Germinal center (tissue), 1 donor: ENCODE measurements at regions not wholly inside any gene's neighbourhood (a gene's known extent, or its start where the extent isn't known, plus 50 kb on each side); places are given as distances from the start of the nearest gene placed in this dataset.

Source experiments
- DNase-seq: peaks from one replicate; pipeline ENCODE4 v3.0.0; 2012; ENCODE audit warnings: mixed read lengths, low spot score

GRCh38 chr1:29642519-29642918 is 406.2 kb downstream of the PTPRU start:
- no peak for DNase-seq

GRCh38 chr1:29641921-29642320 is 405.6 kb downstream of the PTPRU start:
- DNase-seq: no peak

- DNase-seq: no peak
These were observed 404.1 kb downstream of the PTPRU start for GRCh38 chr1:29640428-29640785.

GRCh38 chr1:29639741-29640427 is 403.6 kb downstream of the PTPRU start:
- no peak for DNase-seq

GRCh38 chr1:29639156-29639736 is 402.9 kb downstream of the PTPRU start:
- no peak for DNase-seq

- DNase-seq: no peak
These were observed 402.0 kb downstream of the PTPRU start for GRCh38 chr1:29638281-29638680.

GRCh38 chr1:29636936-29637335 is 400.6 kb downstream of the PTPRU start:
- DNase-seq: no peak

GRCh38 chr1:29635501-29636263 is 399.4 kb downstream of the PTPRU start:
- no peak for DNase-seq

GRCh38 chr1:29634746-29635335 is 398.5 kb downstream of the PTPRU start:
- no peak for DNase-seq

- no peak for DNase-seq
These were observed 398.0 kb downstream of the PTPRU start for GRCh38 chr1:29634324-29634723.

- no peak for DNase-seq
These were observed 397.4 kb downstream of the PTPRU start for GRCh38 chr1:29633771-29634170.

GRCh38 chr1:29632806-29633615 is 396.7 kb downstream of the PTPRU start:
- DNase-seq: no peak

GRCh38 chr1:29631836-29632805 is 395.8 kb downstream of the PTPRU start:
- no peak for DNase-seq

GRCh38 chr1:29631361-29631760 is 395.0 kb downstream of the PTPRU start:
- DNase-seq: no peak

- DNase-seq: no peak
These were observed 394.4 kb downstream of the PTPRU start for GRCh38 chr1:29630756-29631155.

GRCh38 chr1:29629814-29630516 is 393.6 kb downstream of the PTPRU start:
- no peak for DNase-seq

- DNase-seq: no peak
These were observed 393.1 kb downstream of the PTPRU start for GRCh38 chr1:29629401-29629800.

GRCh38 chr1:29628190-29628589 is 391.9 kb downstream of the PTPRU start:
- no peak for DNase-seq

GRCh38 chr1:29626726-29627125 is 390.4 kb downstream of the PTPRU start:
- DNase-seq: no peak

GRCh38 chr1:29626066-29626465 is 389.7 kb downstream of the PTPRU start:
- no peak for DNase-seq
